GM10266 (cell line): ENCODE measurements at regions not wholly inside any gene's neighbourhood (a gene's known extent, or its start where the extent isn't known, plus 50 kb on each side); places are given as distances from the start of the nearest gene placed in this dataset.

Source experiments
- DNase-seq: peaks from one replicate; pipeline ENCODE4 v3.0.0; 2012; ENCODE audit errors: extremely low spot score
- CTCF ChIP-seq: IDR thresholded peaks from 2 replicates; pipeline ENCODE4 v1.5.1; 2012; ENCODE audit warnings: mild to moderate bottlenecking, low read depth; ENCODE audit not compliant: control insufficient read depth, insufficient read depth; ENCODE audit errors: missing control alignments

- TF ChIP-seq CTCF, result no peak
These were observed 178.0 kb downstream of the PRDM2 start for GRCh38 chr1:13878021-13878420.

GRCh38 chr1:13878451-13878850 is 178.5 kb downstream of the PRDM2 start:
- no peak for TF ChIP-seq CTCF
- DNase-seq, result no peak

More at GRCh38 chr1:13878021-13878420, 178.0 kb downstream of the PRDM2 start:
- DNase-seq, result no peak

DNA sequence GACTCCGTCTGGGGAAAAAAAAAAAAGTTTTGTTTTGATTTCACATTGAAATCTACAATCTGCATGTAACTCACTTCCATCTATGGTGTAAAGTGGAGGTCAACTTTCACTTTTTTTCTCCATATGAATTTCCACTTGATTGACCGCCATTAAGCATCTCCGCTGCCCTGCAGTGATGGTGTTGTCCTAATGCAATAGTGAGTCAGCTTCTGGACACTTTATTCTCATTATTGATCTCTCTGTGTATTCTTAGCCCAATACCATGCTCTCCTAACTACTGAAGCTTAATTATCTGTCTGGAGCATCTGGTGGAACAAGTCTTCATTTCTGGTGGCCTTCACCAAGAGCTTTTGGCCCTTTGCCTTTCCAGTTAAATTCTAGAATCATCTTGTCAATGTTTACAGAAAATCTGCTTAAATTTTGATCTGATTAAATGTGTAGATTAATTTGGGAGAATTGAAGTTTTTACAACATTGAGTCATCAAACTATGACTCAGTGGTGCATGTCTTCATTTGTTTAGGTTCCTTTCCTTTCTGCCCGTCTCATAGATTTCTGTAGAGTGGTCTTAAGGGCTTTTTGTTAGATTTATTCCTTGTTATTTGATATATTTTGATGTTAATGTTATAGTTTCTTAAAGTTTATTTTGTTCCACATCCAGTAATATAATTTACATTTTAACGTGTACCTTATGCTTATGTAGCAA is 181.5 kb downstream of the PRDM2 start:
- no peak for DNase-seq
- TF ChIP-seq CTCF, result no peak

- DNase-seq, result no peak
These were observed 188.5 kb downstream of the PRDM2 start for GRCh38 chr1:13888351-13888986.

GRCh38 chr1:13889495-13889894 is 189.5 kb downstream of the PRDM2 start:
- no peak for TF ChIP-seq CTCF
- no peak for DNase-seq

More at GRCh38 chr1:13888351-13888986, 188.5 kb downstream of the PRDM2 start:
- TF ChIP-seq CTCF, result no peak

DNA sequence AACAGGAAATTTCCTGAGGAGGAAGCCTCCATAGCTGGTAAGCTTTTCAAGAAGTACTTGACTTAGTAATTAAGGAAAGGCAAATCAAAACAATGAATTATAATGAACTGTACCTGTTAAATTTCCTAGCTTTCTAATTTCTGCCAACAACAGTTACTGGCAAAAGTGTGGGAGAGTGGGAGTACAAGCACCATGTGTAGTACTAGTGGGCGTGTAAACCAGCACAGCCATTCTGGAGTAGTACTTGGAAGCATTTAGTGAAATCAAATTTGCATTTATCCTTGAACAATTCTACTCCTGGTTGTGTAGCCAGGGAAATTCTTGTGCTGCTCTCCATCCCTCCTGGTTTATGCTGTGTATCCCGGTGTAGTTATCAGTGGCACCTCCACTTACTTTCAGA is 190.8 kb downstream of the PRDM2 start:
- no peak for DNase-seq
- TF ChIP-seq CTCF, result no peak

- TF ChIP-seq CTCF, result no peak
- no peak for DNase-seq
These were observed 192.2 kb downstream of the PRDM2 start for GRCh38 chr1:13892198-13892597.
